WTC11 (cell line): ENCODE measurements at regions not wholly inside any gene's neighbourhood (a gene's known extent, or its start where the extent isn't known, plus 50 kb on each side); places are given as distances from the start of the nearest gene placed in this dataset.

Experiments used
- ATAC-seq: fragments of 200-7000 bp; cut with Tn5 transposase; 2 replicates; pipeline ENCODE4 v1.10.0; 2021; ENCODE audit warnings: mild to moderate bottlenecking, moderate library complexity
- CTCF ChIA-PET: fragments of 300-600 bp; sonication (Branson Sonifier 250); formaldehyde crosslinking; loops from one replicate; lab custom pipeline; 2021; ENCODE audit warnings: antibody characterized with exemption; lab: Charles Lee
- POLR2A ChIA-PET: fragments of 350-600 bp; sonication (Branson Sonifier 250); formaldehyde crosslinking; loops from one replicate; lab custom pipeline; 2021; ENCODE audit warnings: antibody characterized with exemption; lab: Charles Lee
- DNase-seq: peaks from one replicate; pipeline ENCODE4 v3.0.0; 2021; ENCODE audit warnings: low spot score
- H3K27ac Mint-ChIP-seq: 2 replicates; pipeline ENCODE4 v1.8.0; 2021; ENCODE audit warnings: mixed read lengths
- H3K27me3 Mint-ChIP-seq: 2 replicates; pipeline ENCODE4 v1.8.0; 2021; ENCODE audit warnings: low read depth, mild to moderate bottlenecking, moderate library complexity, mixed read lengths
- H3K36me3 Mint-ChIP-seq: 2 replicates; pipeline ENCODE4 v1.8.0; 2021; ENCODE audit warnings: mixed read lengths
- H3K4me1 Mint-ChIP-seq: 2 replicates; pipeline ENCODE4 v1.8.0; 2022; ENCODE audit warnings: mixed read lengths
- H3K4me3 Mint-ChIP-seq: 2 replicates; pipeline ENCODE4 v1.8.0; 2021; ENCODE audit warnings: mild to moderate bottlenecking, moderate library complexity, mixed read lengths
- H3K9me3 Mint-ChIP-seq: 2 replicates; pipeline ENCODE4 v1.8.0; 2021; ENCODE audit warnings: mixed read lengths
- CBFB ChIP-seq: sonication (generic); formaldehyde crosslinking; IDR thresholded peaks from 2 replicates; pipeline ENCODE4 v1.8.1; 2022; ENCODE audit warnings: mild to moderate bottlenecking, low read depth, missing genetic modification reagents
- CREM ChIP-seq: sonication (generic); formaldehyde crosslinking; IDR thresholded peaks from 2 replicates; pipeline ENCODE4 v1.8.1; 2022; ENCODE audit warnings: mild to moderate bottlenecking, missing genetic modification reagents, moderate library complexity
- FOXK1 ChIP-seq: sonication (generic); formaldehyde crosslinking; IDR thresholded peaks from 2 replicates; pipeline ENCODE4 v1.8.0; 2022; ENCODE audit warnings: mild to moderate bottlenecking, moderate library complexity, missing genetic modification reagents
- GABPB1 ChIP-seq: sonication (generic); formaldehyde crosslinking; IDR thresholded peaks from 2 replicates; pipeline ENCODE4 v1.8.1; 2023; ENCODE audit warnings: mild to moderate bottlenecking, missing genetic modification reagents
- GTF2I ChIP-seq: fragments of 250-450 bp; sonication (Bioruptor Pico); conservative IDR thresholded peaks from 2 replicates; pipeline ENCODE4 v1.4.0; 2021; ENCODE audit warnings: mild to moderate bottlenecking
- MYBL2 ChIP-seq: sonication (generic); formaldehyde crosslinking; IDR thresholded peaks from 2 replicates; pipeline ENCODE4 v1.8.1; 2023; ENCODE audit warnings: mild to moderate bottlenecking, moderate library complexity, missing genetic modification reagents
- NR2C2 ChIP-seq: sonication (generic); formaldehyde crosslinking; IDR thresholded peaks from 2 replicates; pipeline ENCODE4 v1.8.0; 2022; ENCODE audit warnings: mild to moderate bottlenecking, missing genetic modification reagents
- RORB ChIP-seq: fragments of 250-450 bp; sonication (Bioruptor Pico); IDR thresholded peaks from 2 replicates; pipeline ENCODE4 v1.9.0; 2021; ENCODE audit warnings: mild to moderate bottlenecking
- SP1 ChIP-seq: sonication (generic); formaldehyde crosslinking; conservative IDR thresholded peaks from 2 replicates; pipeline ENCODE4 v1.8.1; 2022; ENCODE audit warnings: missing genetic modification reagents
- TEAD4 ChIP-seq: sonication (generic); formaldehyde crosslinking; IDR thresholded peaks from 2 replicates; pipeline ENCODE4 v1.8.0; 2022; ENCODE audit warnings: mild to moderate bottlenecking, missing genetic modification reagents
- TP53 ChIP-seq: sonication (generic); formaldehyde crosslinking; IDR thresholded peaks from 2 replicates; pipeline ENCODE4 v1.8.1; 2023; ENCODE audit warnings: mild to moderate bottlenecking, missing genetic modification reagents
- ZBTB21 ChIP-seq: sonication (generic); formaldehyde crosslinking; IDR thresholded peaks from 2 replicates; pipeline ENCODE4 v1.8.1; 2023; ENCODE audit warnings: mild to moderate bottlenecking, missing genetic modification reagents, borderline replicate concordance
- ZNF121 ChIP-seq: sonication (generic); formaldehyde crosslinking; IDR thresholded peaks from 2 replicates; pipeline ENCODE4 v1.8.0; 2023; ENCODE audit warnings: missing genetic modification reagents
- ZNF396 ChIP-seq: fragments of 250-450 bp; sonication (Bioruptor Pico); IDR thresholded peaks from 2 replicates; pipeline ENCODE4 v1.8.0; 2021; ENCODE audit warnings: mild to moderate bottlenecking, moderate library complexity, borderline replicate concordance
- ZNF532 ChIP-seq: fragments of 250-450 bp; sonication (Bioruptor Pico); IDR thresholded peaks from 2 replicates; pipeline ENCODE4 v1.9.0; 2021; ENCODE audit warnings: mild to moderate bottlenecking, borderline replicate concordance
- ZNF671 ChIP-seq: fragments of 250-450 bp; sonication (Bioruptor Pico); IDR thresholded peaks from 2 replicates; pipeline ENCODE4 v1.8.0; 2021; ENCODE audit warnings: mild to moderate bottlenecking
- TF ChIP-seq, protein P1 (sequence below): fragments of 250-450 bp; sonication (Bioruptor Pico); IDR thresholded peaks from 2 replicates; pipeline ENCODE4 v1.8.0; 2021; ENCODE audit warnings: mild to moderate bottlenecking
- TF ChIP-seq, protein P2 (sequence below): sonication (generic); formaldehyde crosslinking; IDR thresholded peaks from 2 replicates; pipeline ENCODE4 v1.8.1; 2023; ENCODE audit warnings: mild to moderate bottlenecking, missing genetic modification reagents, borderline replicate concordance
- TF ChIP-seq, protein P3 (sequence below): sonication (generic); formaldehyde crosslinking; IDR thresholded peaks from 2 replicates; pipeline ENCODE4 v1.8.1; 2022; ENCODE audit warnings: mild to moderate bottlenecking, moderate library complexity, missing genetic modification reagents
- TF ChIP-seq, protein P4 (sequence below): sonication (generic); formaldehyde crosslinking; IDR thresholded peaks from 2 replicates; pipeline ENCODE4 v1.8.0; 2022; ENCODE audit warnings: missing genetic modification reagents
- TF ChIP-seq, protein P5 (sequence below): sonication (generic); formaldehyde crosslinking; IDR thresholded peaks from 2 replicates; pipeline ENCODE4 v1.8.0; 2023; ENCODE audit warnings: missing genetic modification reagents

- DNase-seq (no peak), ATAC-seq (peak; percentile 79)
- Mint-ChIP-seq H3K4me3 (no peak overlapping the region), H3K4me1 (peaks cover 25% of the 10 kb centered on the region), H3K27ac (no peak overlapping the region; the same call in 1 of the 2 replicates), H3K9me3 (no peaks in the 10 kb centered on the region), H3K27me3 (no peaks in the 10 kb centered on the region), H3K36me3 (no peaks in the 10 kb centered on the region)
- POLR2A ChIA-PET: no interaction called here
- CTCF ChIA-PET: no interaction called here
- TF ChIP-seq CBFB (no peak), ZNF121 (CRISPR knock-in tag) (no peak), RORB (CRISPR knock-in tag) (no peak), ZBTB21 (CRISPR knock-in tag) (no peak), ZNF396 (no peak), CREM (no peak), MYBL2 (no peak), SP1 (CRISPR knock-in tag) (no peak), TP53 (CRISPR knock-in tag) (no peak)
- TF ChIP-seq, protein P1, sequence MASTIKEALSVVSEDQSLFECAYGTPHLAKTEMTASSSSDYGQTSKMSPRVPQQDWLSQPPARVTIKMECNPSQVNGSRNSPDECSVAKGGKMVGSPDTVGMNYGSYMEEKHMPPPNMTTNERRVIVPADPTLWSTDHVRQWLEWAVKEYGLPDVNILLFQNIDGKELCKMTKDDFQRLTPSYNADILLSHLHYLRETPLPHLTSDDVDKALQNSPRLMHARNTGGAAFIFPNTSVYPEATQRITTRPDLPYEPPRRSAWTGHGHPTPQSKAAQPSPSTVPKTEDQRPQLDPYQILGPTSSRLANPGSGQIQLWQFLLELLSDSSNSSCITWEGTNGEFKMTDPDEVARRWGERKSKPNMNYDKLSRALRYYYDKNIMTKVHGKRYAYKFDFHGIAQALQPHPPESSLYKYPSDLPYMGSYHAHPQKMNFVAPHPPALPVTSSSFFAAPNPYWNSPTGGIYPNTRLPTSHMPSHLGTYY (CRISPR knock-in tag): no peak
- TF ChIP-seq, protein P2, sequence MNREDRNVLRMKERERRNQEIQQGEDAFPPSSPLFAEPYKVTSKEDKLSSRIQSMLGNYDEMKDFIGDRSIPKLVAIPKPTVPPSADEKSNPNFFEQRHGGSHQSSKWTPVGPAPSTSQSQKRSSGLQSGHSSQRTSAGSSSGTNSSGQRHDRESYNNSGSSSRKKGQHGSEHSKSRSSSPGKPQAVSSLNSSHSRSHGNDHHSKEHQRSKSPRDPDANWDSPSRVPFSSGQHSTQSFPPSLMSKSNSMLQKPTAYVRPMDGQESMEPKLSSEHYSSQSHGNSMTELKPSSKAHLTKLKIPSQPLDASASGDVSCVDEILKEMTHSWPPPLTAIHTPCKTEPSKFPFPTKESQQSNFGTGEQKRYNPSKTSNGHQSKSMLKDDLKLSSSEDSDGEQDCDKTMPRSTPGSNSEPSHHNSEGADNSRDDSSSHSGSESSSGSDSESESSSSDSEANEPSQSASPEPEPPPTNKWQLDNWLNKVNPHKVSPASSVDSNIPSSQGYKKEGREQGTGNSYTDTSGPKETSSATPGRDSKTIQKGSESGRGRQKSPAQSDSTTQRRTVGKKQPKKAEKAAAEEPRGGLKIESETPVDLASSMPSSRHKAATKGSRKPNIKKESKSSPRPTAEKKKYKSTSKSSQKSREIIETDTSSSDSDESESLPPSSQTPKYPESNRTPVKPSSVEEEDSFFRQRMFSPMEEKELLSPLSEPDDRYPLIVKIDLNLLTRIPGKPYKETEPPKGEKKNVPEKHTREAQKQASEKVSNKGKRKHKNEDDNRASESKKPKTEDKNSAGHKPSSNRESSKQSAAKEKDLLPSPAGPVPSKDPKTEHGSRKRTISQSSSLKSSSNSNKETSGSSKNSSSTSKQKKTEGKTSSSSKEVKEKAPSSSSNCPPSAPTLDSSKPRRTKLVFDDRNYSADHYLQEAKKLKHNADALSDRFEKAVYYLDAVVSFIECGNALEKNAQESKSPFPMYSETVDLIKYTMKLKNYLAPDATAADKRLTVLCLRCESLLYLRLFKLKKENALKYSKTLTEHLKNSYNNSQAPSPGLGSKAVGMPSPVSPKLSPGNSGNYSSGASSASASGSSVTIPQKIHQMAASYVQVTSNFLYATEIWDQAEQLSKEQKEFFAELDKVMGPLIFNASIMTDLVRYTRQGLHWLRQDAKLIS: no peak
- TF ChIP-seq, protein P3, sequence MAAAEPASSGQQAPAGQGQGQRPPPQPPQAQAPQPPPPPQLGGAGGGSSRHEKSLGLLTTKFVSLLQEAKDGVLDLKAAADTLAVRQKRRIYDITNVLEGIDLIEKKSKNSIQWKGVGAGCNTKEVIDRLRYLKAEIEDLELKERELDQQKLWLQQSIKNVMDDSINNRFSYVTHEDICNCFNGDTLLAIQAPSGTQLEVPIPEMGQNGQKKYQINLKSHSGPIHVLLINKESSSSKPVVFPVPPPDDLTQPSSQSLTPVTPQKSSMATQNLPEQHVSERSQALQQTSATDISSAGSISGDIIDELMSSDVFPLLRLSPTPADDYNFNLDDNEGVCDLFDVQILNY (CRISPR knock-in tag): no peak
- TF ChIP-seq, protein P4, sequence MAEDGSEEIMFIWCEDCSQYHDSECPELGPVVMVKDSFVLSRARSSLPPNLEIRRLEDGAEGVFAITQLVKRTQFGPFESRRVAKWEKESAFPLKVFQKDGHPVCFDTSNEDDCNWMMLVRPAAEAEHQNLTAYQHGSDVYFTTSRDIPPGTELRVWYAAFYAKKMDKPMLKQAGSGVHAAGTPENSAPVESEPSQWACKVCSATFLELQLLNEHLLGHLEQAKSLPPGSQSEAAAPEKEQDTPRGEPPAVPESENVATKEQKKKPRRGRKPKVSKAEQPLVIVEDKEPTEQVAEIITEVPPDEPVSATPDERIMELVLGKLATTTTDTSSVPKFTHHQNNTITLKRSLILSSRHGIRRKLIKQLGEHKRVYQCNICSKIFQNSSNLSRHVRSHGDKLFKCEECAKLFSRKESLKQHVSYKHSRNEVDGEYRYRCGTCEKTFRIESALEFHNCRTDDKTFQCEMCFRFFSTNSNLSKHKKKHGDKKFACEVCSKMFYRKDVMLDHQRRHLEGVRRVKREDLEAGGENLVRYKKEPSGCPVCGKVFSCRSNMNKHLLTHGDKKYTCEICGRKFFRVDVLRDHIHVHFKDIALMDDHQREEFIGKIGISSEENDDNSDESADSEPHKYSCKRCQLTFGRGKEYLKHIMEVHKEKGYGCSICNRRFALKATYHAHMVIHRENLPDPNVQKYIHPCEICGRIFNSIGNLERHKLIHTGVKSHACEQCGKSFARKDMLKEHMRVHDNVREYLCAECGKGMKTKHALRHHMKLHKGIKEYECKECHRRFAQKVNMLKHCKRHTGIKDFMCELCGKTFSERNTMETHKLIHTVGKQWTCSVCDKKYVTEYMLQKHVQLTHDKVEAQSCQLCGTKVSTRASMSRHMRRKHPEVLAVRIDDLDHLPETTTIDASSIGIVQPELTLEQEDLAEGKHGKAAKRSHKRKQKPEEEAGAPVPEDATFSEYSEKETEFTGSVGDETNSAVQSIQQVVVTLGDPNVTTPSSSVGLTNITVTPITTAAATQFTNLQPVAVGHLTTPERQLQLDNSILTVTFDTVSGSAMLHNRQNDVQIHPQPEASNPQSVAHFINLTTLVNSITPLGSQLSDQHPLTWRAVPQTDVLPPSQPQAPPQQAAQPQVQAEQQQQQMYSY (CRISPR knock-in tag): no peak
- TF ChIP-seq, all 79 proteins: peak for 0
Measured at GRCh38 chr2:122670897-122671296, 915.4 kb downstream of the TSN start.

DNA sequence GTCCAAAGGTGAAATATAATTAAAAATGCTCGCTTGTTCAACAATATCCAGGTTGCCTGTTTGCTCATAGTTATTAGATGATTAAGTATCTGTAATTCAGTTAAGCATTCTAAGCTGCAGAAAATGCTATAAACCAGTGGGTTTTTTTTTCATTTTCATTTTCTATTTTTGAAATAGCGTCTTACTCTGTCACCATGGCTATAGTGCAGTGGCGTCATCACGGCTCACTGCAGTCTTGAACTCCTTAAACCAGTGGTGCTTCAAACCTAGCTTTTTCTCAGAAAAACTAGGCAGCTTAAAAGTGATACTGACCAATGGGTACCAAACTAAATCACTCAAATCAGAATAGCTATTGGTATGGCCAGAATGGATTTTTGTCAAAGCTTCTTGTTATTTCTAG is 925.2 kb downstream of the TSN start:
- no peak overlapping the region for H3K4me3 Mint-ChIP-seq
- ChIA-PET CTCF (interaction anchor here (0.6 kb wide), 1 partner anchor 1600 kb away, joined by 3 read pairs; no protein-coding TSS in a partner anchor), POLR2A (interaction anchor here (0.6 kb wide), 2 partner anchors 36 to 970 kb away, joined by 3 read pairs; no protein-coding TSS in a partner anchor)
- ATAC-seq (no peak), DNase-seq (no peak)
- no peaks in the 10 kb centered on the region for H3K36me3 Mint-ChIP-seq
- no peaks in the 10 kb centered on the region for H3K27me3 Mint-ChIP-seq
- H3K9me3 Mint-ChIP-seq: peaks cover 18% of the 10 kb centered on the region
- no peak overlapping the region for H3K27ac Mint-ChIP-seq
- H3K4me1 Mint-ChIP-seq: peaks cover 3% of the 10 kb centered on the region; the same call in 1 of the 2 replicates
- TF ChIP-seq NR2C2 (CRISPR knock-in tag) (no peak), GABPB1 (no peak), ZNF121 (CRISPR knock-in tag) (no peak), ZNF532 (CRISPR knock-in tag) (no peak), TEAD4 (CRISPR knock-in tag) (no peak), TP53 (CRISPR knock-in tag) (no peak), ZNF671 (CRISPR knock-in tag) (no peak), GTF2I (CRISPR knock-in tag) (no peak), FOXK1 (CRISPR knock-in tag) (no peak)
- TF ChIP-seq, protein P5, sequence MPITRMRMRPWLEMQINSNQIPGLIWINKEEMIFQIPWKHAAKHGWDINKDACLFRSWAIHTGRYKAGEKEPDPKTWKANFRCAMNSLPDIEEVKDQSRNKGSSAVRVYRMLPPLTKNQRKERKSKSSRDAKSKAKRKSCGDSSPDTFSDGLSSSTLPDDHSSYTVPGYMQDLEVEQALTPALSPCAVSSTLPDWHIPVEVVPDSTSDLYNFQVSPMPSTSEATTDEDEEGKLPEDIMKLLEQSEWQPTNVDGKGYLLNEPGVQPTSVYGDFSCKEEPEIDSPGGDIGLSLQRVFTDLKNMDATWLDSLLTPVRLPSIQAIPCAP (CRISPR knock-in tag): no peak
